IPS-18a (cell line): ENCODE measurements at regions not wholly inside any gene's neighbourhood (a gene's known extent, or its start where the extent isn't known, plus 50 kb on each side); places are given as distances from the start of the nearest gene placed in this dataset.
A peak's percentile ranks its signal among the peaks of the same experiment; 100 is the strongest.

ENCODE experiments used
- H3K27ac ChIP-seq: one replicate; pipeline ENCODE4 v1.5.1; 2013; ENCODE audit warnings: low read length
- H3K27me3 ChIP-seq: one replicate; pipeline ENCODE4 v1.6.1; 2013; ENCODE audit warnings: mild to moderate bottlenecking, low read length; ENCODE audit not compliant: control insufficient read depth, insufficient read depth
- H3K36me3 ChIP-seq: one replicate; pipeline ENCODE4 v1.6.1; 2013; ENCODE audit warnings: low read depth, low read length; ENCODE audit not compliant: control insufficient read depth
- H3K4me1 ChIP-seq: one replicate; pipeline ENCODE4 v1.6.1; 2013; ENCODE audit warnings: low read depth, low read length; ENCODE audit not compliant: control insufficient read depth
- H3K4me3 ChIP-seq: one replicate; pipeline ENCODE4 v1.5.1; 2013; ENCODE audit warnings: low read length
- H3K9ac ChIP-seq: one replicate; pipeline ENCODE4 v1.6.1; 2013; ENCODE audit warnings: mild to moderate bottlenecking, low read length, moderate library complexity
- H3K9me3 ChIP-seq: one replicate; pipeline ENCODE4 v1.6.1; 2013; ENCODE audit warnings: low read depth, low read length; ENCODE audit not compliant: control insufficient read depth

DNA sequence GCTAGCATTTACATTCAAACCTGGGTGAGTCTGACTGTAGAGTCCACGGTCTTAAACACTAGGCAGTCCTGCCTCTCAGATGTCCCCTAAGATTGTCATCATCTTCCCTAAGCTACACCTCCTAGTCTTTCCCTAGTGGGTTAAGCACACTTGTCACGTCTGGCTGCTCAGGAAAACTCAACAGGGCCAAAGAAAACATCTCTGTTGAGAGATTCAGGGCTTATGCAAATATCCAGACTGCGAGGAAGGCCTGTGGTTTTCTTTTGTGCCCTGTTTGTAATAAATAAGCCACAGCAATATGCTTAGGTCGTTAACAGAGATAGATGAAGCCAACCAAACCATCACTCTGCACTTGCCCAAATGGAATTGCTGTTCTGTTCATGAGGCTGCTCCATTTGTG, 472.6 kb upstream of the DEPDC1 start:
- Histone ChIP-seq H3K9me3 (no peaks in the 10 kb centered on the region), H3K4me1 (peaks cover 13% of the 10 kb centered on the region), H3K9ac (no peak overlapping the region), H3K27ac (no peak overlapping the region), H3K27me3 (no peaks in the 10 kb centered on the region), H3K36me3 (no peaks in the 10 kb centered on the region), H3K4me3 (no peak overlapping the region)

DNA sequence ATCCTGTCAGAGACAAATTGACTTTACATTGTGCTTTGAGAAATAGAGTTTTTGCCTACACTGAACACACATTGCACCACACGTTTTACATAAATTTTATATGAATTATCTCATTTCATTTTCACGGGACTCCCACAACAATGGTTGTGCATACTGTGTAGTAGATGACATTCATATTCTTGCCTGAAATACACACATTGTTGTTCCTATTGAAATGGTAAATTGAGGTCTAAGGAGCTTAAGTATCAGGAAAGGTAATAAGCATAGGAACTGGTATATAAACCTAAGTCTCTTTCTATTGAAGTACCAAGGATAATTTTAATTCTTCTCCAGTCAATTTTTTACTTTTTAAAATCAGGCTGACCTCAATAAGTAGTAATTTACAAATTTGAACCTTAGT, 473.7 kb upstream of the DEPDC1 start:
- H3K36me3 ChIP-seq, result no peaks in the 10 kb centered on the region
- no peak overlapping the region for H3K4me3 ChIP-seq
- H3K9me3 ChIP-seq, result no peaks in the 10 kb centered on the region
- H3K9ac ChIP-seq, result no peak overlapping the region
- H3K27ac ChIP-seq, result no peak overlapping the region
- peaks cover 17% of the 10 kb centered on the region for H3K4me1 ChIP-seq
- no peaks in the 10 kb centered on the region for H3K27me3 ChIP-seq

DNA sequence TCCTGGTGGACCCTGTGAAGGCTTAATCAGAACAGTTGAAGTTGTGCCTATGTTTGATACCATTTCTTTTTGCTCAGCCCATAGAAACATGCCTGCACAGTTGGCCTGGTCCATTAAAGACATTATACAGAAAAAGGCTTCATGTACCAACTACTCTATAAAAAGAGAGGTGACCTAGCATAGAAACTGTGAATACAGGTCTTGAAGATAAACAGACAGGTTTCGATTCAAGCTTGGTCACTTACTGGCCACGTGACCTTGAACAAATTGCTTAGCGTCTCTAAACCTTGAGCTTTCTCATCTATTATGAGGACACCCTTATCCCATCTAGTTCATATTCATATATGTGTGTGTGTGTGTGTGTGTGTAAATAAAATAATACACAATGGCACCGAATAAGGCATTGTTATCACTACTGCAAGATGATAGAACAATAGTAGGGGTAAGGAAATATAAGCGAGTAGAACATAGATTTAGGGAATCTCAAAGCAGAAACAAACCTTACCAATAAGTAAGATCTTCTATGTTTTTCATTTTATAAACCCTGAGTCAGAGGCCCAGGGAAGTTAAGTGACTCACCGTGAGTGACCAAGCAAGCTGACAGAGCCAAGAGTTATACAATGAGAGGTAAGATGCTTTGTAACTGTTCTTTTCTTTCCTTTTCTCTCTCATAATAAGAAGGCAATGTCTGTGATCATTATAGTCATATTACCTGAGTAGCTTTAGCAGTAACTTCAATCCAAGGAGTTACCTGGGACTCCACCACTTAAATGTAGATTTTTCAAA, 476.8 kb upstream of the DEPDC1 start:
- no peaks in the 10 kb centered on the region for H3K36me3 ChIP-seq
- H3K4me3 ChIP-seq, result no peak overlapping the region
- peaks cover 42% of the 10 kb centered on the region for H3K4me1 ChIP-seq
- no peak overlapping the region for H3K27ac ChIP-seq
- H3K9me3 ChIP-seq, result no peaks in the 10 kb centered on the region
- no peak overlapping the region for H3K9ac ChIP-seq
- no peaks in the 10 kb centered on the region for H3K27me3 ChIP-seq

DNA sequence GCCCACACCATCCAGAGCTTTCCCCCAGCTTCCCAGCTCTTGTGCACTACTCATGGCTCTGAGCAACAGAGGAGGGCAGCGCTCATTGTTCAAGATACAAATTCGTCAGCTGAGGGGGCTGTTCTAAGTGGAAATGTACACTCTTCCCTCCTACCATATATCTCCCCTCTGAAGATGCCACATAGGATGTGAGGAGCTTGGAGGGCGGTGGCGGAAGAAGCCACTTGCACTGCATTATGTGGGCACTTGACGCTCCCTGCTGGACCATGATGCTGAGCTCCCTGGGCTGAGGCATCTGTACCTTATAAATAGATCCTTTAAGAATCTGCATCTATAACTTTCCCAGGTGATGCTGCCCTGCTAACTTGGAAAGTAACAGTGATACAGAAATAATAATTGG, 477.6 kb upstream of the DEPDC1 start:
- Histone ChIP-seq H3K4me3 (no peak overlapping the region), H3K36me3 (no peaks in the 10 kb centered on the region), H3K27ac (no peak overlapping the region), H3K9ac (no peak overlapping the region), H3K27me3 (no peaks in the 10 kb centered on the region), H3K9me3 (no peaks in the 10 kb centered on the region), H3K4me1 (peaks cover 39% of the 10 kb centered on the region)

DNA sequence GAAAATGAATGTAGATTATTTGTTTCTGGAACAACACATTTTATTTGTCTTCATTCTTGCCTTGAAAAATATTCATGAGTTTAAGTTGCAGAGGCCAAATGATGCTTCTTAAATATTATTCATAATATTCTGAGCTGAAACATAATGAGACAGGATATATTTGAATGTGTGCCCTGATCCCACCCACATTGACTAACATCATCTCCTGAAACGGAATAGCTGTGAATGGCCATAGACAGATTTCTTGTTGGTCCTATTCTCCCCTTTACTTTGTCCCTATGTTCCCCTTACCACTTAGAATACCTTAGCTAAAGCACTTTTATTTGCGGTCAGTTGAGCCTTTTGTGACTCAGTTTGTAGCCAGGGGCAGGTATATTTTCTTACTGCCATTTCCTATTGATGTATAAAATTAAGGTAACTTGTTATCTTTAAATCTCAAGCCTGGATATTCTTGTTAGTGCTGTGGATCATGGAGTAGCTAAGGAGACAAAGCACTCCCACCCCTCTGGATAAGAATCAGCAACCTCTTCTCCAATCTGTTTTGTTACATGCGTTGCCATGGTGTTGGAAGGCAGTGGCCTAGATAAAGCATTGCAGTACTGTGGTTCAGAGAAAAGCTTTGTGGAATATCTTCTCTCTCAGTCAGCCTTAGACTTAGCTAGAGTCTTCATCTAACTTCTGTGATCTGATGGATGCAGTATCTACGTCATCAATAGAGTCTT, 478.5 kb upstream of the DEPDC1 start:
- Histone ChIP-seq H3K27ac (peak overlapping the region; percentile 95), H3K9me3 (no peaks in the 10 kb centered on the region), H3K36me3 (no peaks in the 10 kb centered on the region), H3K27me3 (no peaks in the 10 kb centered on the region), H3K4me1 (peaks cover 32% of the 10 kb centered on the region), H3K9ac (peak overlapping the region; percentile 71), H3K4me3 (no peak overlapping the region)

DNA sequence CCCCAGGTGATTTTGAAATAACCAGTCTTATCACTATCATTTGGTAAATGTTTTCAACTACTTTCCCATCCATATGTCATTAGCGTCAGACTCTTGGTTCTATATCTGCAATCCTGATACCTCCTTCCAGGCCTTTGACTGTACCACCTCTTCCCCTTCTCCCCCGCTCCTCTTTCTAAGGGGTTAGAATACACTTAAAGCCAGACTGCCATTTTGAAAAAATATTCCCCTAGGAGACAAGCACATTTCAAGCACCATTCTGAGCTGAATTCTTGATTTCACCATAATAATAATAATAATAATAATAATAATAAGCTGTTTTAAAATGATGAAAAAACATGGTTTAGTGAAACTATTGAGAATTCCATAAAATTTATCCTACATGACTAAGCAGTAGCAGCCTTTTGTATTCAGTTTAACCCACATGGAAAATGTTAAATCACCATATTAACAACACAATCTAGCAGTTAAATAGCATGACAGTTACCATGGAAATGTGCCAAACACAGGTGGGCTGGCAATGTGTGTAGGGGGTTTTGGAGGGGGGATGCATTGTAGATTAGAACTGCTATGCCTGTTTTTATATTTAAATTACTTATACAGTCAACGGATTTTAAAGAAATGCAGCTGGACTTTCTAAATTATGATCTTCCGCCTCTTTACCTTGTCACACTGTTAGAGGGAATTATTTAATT, 480.2 kb upstream of the DEPDC1 start:
- Histone ChIP-seq H3K4me3 (peak overlapping the region; percentile 6), H3K9me3 (no peaks in the 10 kb centered on the region), H3K9ac (peak overlapping the region; percentile 71), H3K27ac (peak overlapping the region; percentile 95), H3K4me1 (peaks cover 29% of the 10 kb centered on the region), H3K36me3 (no peaks in the 10 kb centered on the region), H3K27me3 (no peaks in the 10 kb centered on the region)

DNA sequence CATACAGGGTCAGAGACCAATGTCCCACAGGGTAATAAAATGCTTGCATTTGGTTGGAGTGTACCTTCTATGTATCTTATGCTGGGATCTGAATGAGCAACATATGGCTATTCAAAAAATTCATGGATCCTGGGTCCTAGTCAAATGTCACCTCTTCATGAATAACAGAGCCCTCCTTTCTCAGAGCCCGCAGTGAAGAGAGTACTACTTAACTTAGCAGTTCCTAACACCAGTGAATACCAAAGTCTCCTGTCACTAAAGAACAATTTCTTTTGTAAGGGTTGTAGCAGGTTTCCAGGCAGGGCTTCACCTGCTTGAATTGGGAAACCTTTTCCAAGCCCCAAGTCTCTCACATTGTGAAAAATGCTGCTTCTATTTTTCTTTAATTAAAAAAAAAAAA, 483.0 kb upstream of the DEPDC1 start:
- H3K9me3 ChIP-seq, result no peaks in the 10 kb centered on the region
- no peaks in the 10 kb centered on the region for H3K27me3 ChIP-seq
- H3K27ac ChIP-seq, result no peak overlapping the region
- H3K36me3 ChIP-seq, result no peaks in the 10 kb centered on the region
- no peak overlapping the region for H3K9ac ChIP-seq
- peaks cover 29% of the 10 kb centered on the region for H3K4me1 ChIP-seq
- H3K4me3 ChIP-seq, result no peak overlapping the region

DNA sequence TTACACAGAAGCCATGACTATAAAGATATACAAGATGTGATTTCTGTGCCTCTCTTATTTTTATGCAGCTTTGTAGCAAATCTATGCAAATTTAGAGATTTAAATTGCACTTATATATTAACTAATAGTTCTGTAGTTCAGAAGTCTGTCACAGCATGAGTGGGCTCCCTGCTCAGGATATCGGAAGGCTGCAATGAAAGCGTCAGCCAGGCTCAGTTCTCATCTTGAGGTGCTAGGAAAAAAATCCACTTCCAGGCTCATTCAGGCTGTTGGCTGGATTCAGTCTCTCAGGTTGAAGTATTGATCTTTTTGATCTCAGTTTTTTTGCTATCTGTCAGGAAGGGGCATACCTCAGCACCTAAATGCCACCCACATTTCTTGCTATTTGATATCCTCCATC, 487.4 kb upstream of the DEPDC1 start:
- H3K36me3 ChIP-seq, result no peaks in the 10 kb centered on the region

DNA sequence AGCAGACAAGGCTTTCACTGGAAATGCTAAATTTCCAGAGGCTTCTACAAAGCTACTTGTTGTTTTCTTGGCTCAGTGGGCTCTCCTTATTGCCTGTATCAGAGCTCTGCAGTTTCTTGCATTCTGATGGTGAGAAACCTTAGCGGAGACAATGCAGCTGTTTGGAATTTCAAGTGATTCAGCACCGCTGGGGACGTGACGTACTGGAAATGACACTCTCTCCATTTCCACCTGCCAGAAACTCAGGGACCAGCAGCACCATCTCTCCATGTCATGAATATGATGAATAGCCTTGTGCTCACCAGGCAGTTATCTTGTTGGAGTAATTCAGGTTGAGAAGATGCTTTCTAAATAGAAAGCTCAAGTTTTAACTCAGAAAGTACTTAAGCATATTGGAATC, 497.2 kb upstream of the DEPDC1 start:
- no peak overlapping the region for H3K9ac ChIP-seq
- H3K4me1 ChIP-seq, result no peaks in the 10 kb centered on the region
- H3K36me3 ChIP-seq, result no peaks in the 10 kb centered on the region
- no peak overlapping the region for H3K27ac ChIP-seq
- H3K9me3 ChIP-seq, result no peaks in the 10 kb centered on the region
- no peaks in the 10 kb centered on the region for H3K27me3 ChIP-seq
- H3K4me3 ChIP-seq, result no peak overlapping the region

More for the DNA sequence above, 487.4 kb upstream of the DEPDC1 start:
- Histone ChIP-seq H3K27ac (no peak overlapping the region), H3K9me3 (no peaks in the 10 kb centered on the region), H3K27me3 (no peaks in the 10 kb centered on the region), H3K4me1 (no peaks in the 10 kb centered on the region), H3K9ac (no peak overlapping the region), H3K4me3 (no peak overlapping the region)

DNA sequence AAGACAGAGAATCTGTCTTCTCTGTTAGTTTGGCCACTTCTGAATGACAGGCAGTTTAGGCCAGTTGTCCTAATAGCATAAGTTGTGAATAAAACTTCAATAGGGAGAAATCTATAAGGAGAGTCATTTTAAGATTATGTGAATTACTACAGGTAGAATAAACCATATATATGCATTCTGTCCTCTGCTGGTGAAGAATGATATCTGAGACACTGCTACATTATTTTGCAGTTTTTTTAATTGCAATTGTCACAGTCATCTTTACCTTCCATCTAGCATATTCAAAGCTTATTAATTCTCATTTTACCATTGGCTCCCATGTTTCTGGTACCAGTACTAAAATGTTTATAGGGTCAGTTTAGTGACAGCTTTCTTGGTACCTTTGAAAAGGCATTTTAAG, 519.6 kb upstream of the DEPDC1 start:
- Histone ChIP-seq H3K27me3 (no peaks in the 10 kb centered on the region), H3K36me3 (no peaks in the 10 kb centered on the region), H3K4me3 (no peak overlapping the region), H3K27ac (no peak overlapping the region), H3K4me1 (no peaks in the 10 kb centered on the region), H3K9me3 (no peaks in the 10 kb centered on the region), H3K9ac (no peak overlapping the region)

DNA sequence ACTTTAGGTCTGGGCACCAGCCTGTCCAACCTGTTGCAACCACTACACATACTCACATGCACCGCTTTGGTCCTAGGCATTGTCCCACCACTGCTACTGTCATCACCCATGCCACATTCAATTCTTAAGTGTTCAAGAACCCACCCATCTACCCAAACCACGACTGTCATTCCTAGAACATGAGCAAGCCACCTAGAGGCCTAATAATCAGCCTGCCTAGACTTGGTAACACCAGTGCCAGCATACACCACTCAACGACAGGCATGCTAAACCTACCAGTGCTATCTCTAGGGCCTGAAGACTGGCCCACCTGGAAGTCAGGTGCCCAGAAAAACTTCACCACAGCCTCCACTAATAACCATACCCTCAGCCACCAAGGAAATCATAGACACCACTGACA, 532.8 kb upstream of the DEPDC1 start:
- no peak overlapping the region for H3K9ac ChIP-seq
- H3K36me3 ChIP-seq, result no peaks in the 10 kb centered on the region
- no peak overlapping the region for H3K27ac ChIP-seq
- H3K4me3 ChIP-seq, result no peak overlapping the region
- no peaks in the 10 kb centered on the region for H3K9me3 ChIP-seq
- H3K4me1 ChIP-seq, result no peaks in the 10 kb centered on the region
- H3K27me3 ChIP-seq, result no peaks in the 10 kb centered on the region
